ENCODE measurements at regions not wholly inside any gene's neighbourhood (a gene's known extent, or its start where the extent isn't known, plus 50 kb on each side); places are given as distances from the start of the nearest gene placed in this dataset.

- no peak overlapping the region for H3K27ac Mint-ChIP-seq
- DNase-seq, result no peak
- H3K4me3 Mint-ChIP-seq, result no peak overlapping the region
- no peaks in the 10 kb centered on the region for H3K4me1 Mint-ChIP-seq
- no peaks in the 10 kb centered on the region for H3K27me3 Mint-ChIP-seq
- H3K9me3 Mint-ChIP-seq, result peaks cover 5% of the 10 kb centered on the region
- no peaks in the 10 kb centered on the region for H3K36me3 Mint-ChIP-seq
Observed at GRCh38 chr12:115013236-115013981, 329.4 kb upstream of the TBX3 start.

- Mint-ChIP-seq H3K27ac (no peak overlapping the region), H3K4me3 (no peak overlapping the region), H3K27me3 (no peaks in the 10 kb centered on the region), H3K4me1 (no peaks in the 10 kb centered on the region), H3K9me3 (peaks cover 5% of the 10 kb centered on the region), H3K36me3 (no peaks in the 10 kb centered on the region)
- DNase-seq, result no peak
Observed at GRCh38 chr12:115012861-115013235, 328.9 kb upstream of the TBX3 start.

GRCh38 chr12:115011703-115012102 lies 327.7 kb upstream of the TBX3 start:
- Mint-ChIP-seq H3K4me1 (no peaks in the 10 kb centered on the region), H3K27me3 (no peaks in the 10 kb centered on the region), H3K4me3 (no peak overlapping the region), H3K36me3 (no peaks in the 10 kb centered on the region), H3K9me3 (peaks cover 5% of the 10 kb centered on the region), H3K27ac (no peak overlapping the region)
- DNase-seq, result no peak

GRCh38 chr12:115010324-115010995 lies 326.5 kb upstream of the TBX3 start:
- Mint-ChIP-seq H3K36me3 (no peaks in the 10 kb centered on the region), H3K9me3 (peaks cover 5% of the 10 kb centered on the region), H3K27ac (no peak overlapping the region), H3K4me3 (no peak overlapping the region), H3K4me1 (no peaks in the 10 kb centered on the region), H3K27me3 (no peaks in the 10 kb centered on the region)
- DNase-seq, result no peak

GRCh38 chr12:115008929-115009328 lies 325.0 kb upstream of the TBX3 start:
- DNase-seq, result no peak
- Mint-ChIP-seq H3K27ac (no peak overlapping the region), H3K27me3 (peaks cover 1% of the 10 kb centered on the region), H3K9me3 (peaks cover 5% of the 10 kb centered on the region), H3K4me3 (no peak overlapping the region), H3K36me3 (no peaks in the 10 kb centered on the region), H3K4me1 (no peaks in the 10 kb centered on the region)

GRCh38 chr12:115004470-115005146 lies 320.6 kb upstream of the TBX3 start:
- DNase-seq, result no peak
- H3K36me3 Mint-ChIP-seq, result no peaks in the 10 kb centered on the region
- H3K27me3 Mint-ChIP-seq, result peaks cover 5% of the 10 kb centered on the region
- no peak overlapping the region for H3K4me3 Mint-ChIP-seq
- H3K4me1 Mint-ChIP-seq, result no peaks in the 10 kb centered on the region
- H3K9me3 Mint-ChIP-seq, result no peaks in the 10 kb centered on the region
- H3K27ac Mint-ChIP-seq, result no peak overlapping the region

- no peaks in the 10 kb centered on the region for H3K4me1 Mint-ChIP-seq
- H3K27ac Mint-ChIP-seq, result no peak overlapping the region
- no peak overlapping the region for H3K4me3 Mint-ChIP-seq
- H3K9me3 Mint-ChIP-seq, result no peaks in the 10 kb centered on the region
- H3K27me3 Mint-ChIP-seq, result peaks cover 5% of the 10 kb centered on the region
- no peaks in the 10 kb centered on the region for H3K36me3 Mint-ChIP-seq
- DNase-seq, result no peak
Observed at GRCh38 chr12:115002434-115002833, 318.5 kb upstream of the TBX3 start.

GRCh38 chr12:115001571-115002180 lies 317.7 kb upstream of the TBX3 start:
- no peak overlapping the region for H3K4me3 Mint-ChIP-seq
- H3K9me3 Mint-ChIP-seq, result no peaks in the 10 kb centered on the region
- no peaks in the 10 kb centered on the region for H3K4me1 Mint-ChIP-seq
- DNase-seq, result no peak
- H3K27me3 Mint-ChIP-seq, result peaks cover 5% of the 10 kb centered on the region
- H3K36me3 Mint-ChIP-seq, result no peaks in the 10 kb centered on the region
- H3K27ac Mint-ChIP-seq, result no peak overlapping the region

GRCh38 chr12:115000038-115000437 lies 316.1 kb upstream of the TBX3 start:
- no peaks in the 10 kb centered on the region for H3K4me1 Mint-ChIP-seq
- H3K9me3 Mint-ChIP-seq, result peaks cover 3% of the 10 kb centered on the region
- peaks cover 2% of the 10 kb centered on the region for H3K36me3 Mint-ChIP-seq
- no peak overlapping the region for H3K27ac Mint-ChIP-seq
- H3K27me3 Mint-ChIP-seq, result peaks cover 5% of the 10 kb centered on the region
- H3K4me3 Mint-ChIP-seq, result no peak overlapping the region
- DNase-seq, result no peak

- Mint-ChIP-seq H3K4me3 (no peak overlapping the region), H3K4me1 (no peaks in the 10 kb centered on the region), H3K36me3 (peaks cover 2% of the 10 kb centered on the region), H3K27ac (no peak overlapping the region), H3K27me3 (peaks cover 2% of the 10 kb centered on the region), H3K9me3 (peaks cover 4% of the 10 kb centered on the region)
- no peak for DNase-seq
Observed at GRCh38 chr12:114998750-114999128, 314.8 kb upstream of the TBX3 start.

GRCh38 chr12:114998118-114998749 lies 314.3 kb upstream of the TBX3 start:
- H3K9me3 Mint-ChIP-seq, result peaks cover 4% of the 10 kb centered on the region
- H3K27me3 Mint-ChIP-seq, result no peaks in the 10 kb centered on the region
- H3K4me3 Mint-ChIP-seq, result no peak overlapping the region
- H3K36me3 Mint-ChIP-seq, result peaks cover 2% of the 10 kb centered on the region
- no peak overlapping the region for H3K27ac Mint-ChIP-seq
- DNase-seq, result no peak
- H3K4me1 Mint-ChIP-seq, result no peaks in the 10 kb centered on the region

GRCh38 chr12:114996382-114996781 lies 312.4 kb upstream of the TBX3 start:
- Mint-ChIP-seq H3K4me1 (no peaks in the 10 kb centered on the region), H3K4me3 (no peak overlapping the region), H3K27ac (no peak overlapping the region), H3K36me3 (peaks cover 2% of the 10 kb centered on the region), H3K27me3 (no peaks in the 10 kb centered on the region), H3K9me3 (peaks cover 4% of the 10 kb centered on the region)
- no peak for DNase-seq

- no peak for DNase-seq
- Mint-ChIP-seq H3K4me1 (no peaks in the 10 kb centered on the region), H3K27ac (no peak overlapping the region), H3K4me3 (no peak overlapping the region), H3K27me3 (no peaks in the 10 kb centered on the region), H3K36me3 (peaks cover 2% of the 10 kb centered on the region), H3K9me3 (peaks cover 4% of the 10 kb centered on the region)
Observed at GRCh38 chr12:114995891-114996290, 311.9 kb upstream of the TBX3 start.

GRCh38 chr12:114993165-114993564 lies 309.2 kb upstream of the TBX3 start:
- Mint-ChIP-seq H3K27me3 (peaks cover 9% of the 10 kb centered on the region), H3K36me3 (peaks cover 2% of the 10 kb centered on the region), H3K4me1 (no peaks in the 10 kb centered on the region), H3K4me3 (no peak overlapping the region), H3K9me3 (peaks cover 6% of the 10 kb centered on the region), H3K27ac (no peak overlapping the region)
- DNase-seq, result no peak

GRCh38 chr12:114992443-114992842 lies 308.5 kb upstream of the TBX3 start:
- H3K27ac Mint-ChIP-seq, result no peak overlapping the region
- H3K4me1 Mint-ChIP-seq, result no peaks in the 10 kb centered on the region
- H3K36me3 Mint-ChIP-seq, result peaks cover 2% of the 10 kb centered on the region
- H3K4me3 Mint-ChIP-seq, result no peak overlapping the region
- DNase-seq, result no peak
- H3K27me3 Mint-ChIP-seq, result peaks cover 9% of the 10 kb centered on the region
- H3K9me3 Mint-ChIP-seq, result peaks cover 6% of the 10 kb centered on the region
